Spleen (tissue), 7 donors: ENCODE measurements at regions not wholly inside any gene's neighbourhood (a gene's known extent, or its start where the extent isn't known, plus 50 kb on each side); places are given as distances from the start of the nearest gene placed in this dataset.

ENCODE experiments used
- CTCF ChIP-seq, 11 experiments: fragments of 200-600 bp in 7 of 11; fragments of 450-650 bp in 4 of 11; sonication (generic) in 4 of 11; IDR thresholded peaks in 8 of 11; conservative IDR thresholded peaks in 3 of 11; 1 replicate in 7 of 11; 2 replicates in 4 of 11; pipeline versions ENCODE4 v1.4.0 to v1.8.0; 2016 to 2021; ENCODE audit warnings: antibody characterized with exemption in 11 of 11, inconsistent platforms in 4 of 11, mild to moderate bottlenecking in 1 of 11
- POLR2A ChIP-seq, 3 donors: fragments of 450-650 bp; IDR thresholded peaks; one replicate each; pipeline ENCODE4 v1.5.1; 2017; ENCODE audit warnings: antibody characterized with exemption in 3 of 3, mild to moderate bottlenecking in 1 of 3
- donor health status: DM: no; HTN: no; CAD: no; lungs with moderate emphysema.
- donor health status: DM: no; HTN: no; CAD: no.
- donor health status: DM: no; HTN: no; CAD: no.

- no peak for TF ChIP-seq POLR2A (IDR thresholded peaks at IDR 0.05)
- no peak for TF ChIP-seq CTCF (IDR thresholded peaks at IDR 0.05 in 8 of 11, conservative IDR thresholded peaks at IDR 0.05 in 3 of 11)
Measured at GRCh38 chr5:23103566-23103965, 250.4 kb upstream of the CDH12 start.
